Activated CD4-positive, alpha-beta T cell treated with anti-CD3 and anti-CD28 coated beads for 36 hours (primary cell): ENCODE measurements at regions not wholly inside any gene's neighbourhood (a gene's known extent, or its start where the extent isn't known, plus 50 kb on each side); places are given as distances from the start of the nearest gene placed in this dataset.
"Not testable (repeated sequence)": the region's sequence is repeated elsewhere in the genome, so short reads cannot be mapped to it uniquely, and the experiment has no call there.

Experiments
- ATAC-seq: fragments of 200-7000 bp; cut with Tn5 transposase; one replicate; pipeline ENCODE4 v1.10.0; 2021; ENCODE audit warnings: mild to moderate bottlenecking, moderate library complexity
- CTCF ChIA-PET: fragments of 350-600 bp; sonication (Branson Sonifier 250); formaldehyde crosslinking; loops from one replicate; lab custom pipeline; 2021; ENCODE audit warnings: antibody characterized with exemption; lab: Charles Lee
- POLR2A ChIA-PET: fragments of 350-600 bp; sonication (Branson Sonifier 250); formaldehyde crosslinking; loops from one replicate; lab custom pipeline; 2021; ENCODE audit warnings: antibody characterized with exemption, inconsistent platforms; lab: Charles Lee
- DNase-seq: peaks from one replicate; pipeline ENCODE4 v3.0.0-alpha.2; 2020
- H3K27ac Mint-ChIP-seq: one replicate; pipeline ENCODE4 v1.8.0; 2021; ENCODE audit warnings: mixed read lengths
- H3K27me3 Mint-ChIP-seq: one replicate; pipeline ENCODE4 v1.8.0; 2021; ENCODE audit warnings: mixed read lengths
- H3K36me3 Mint-ChIP-seq: one replicate; pipeline ENCODE4 v1.8.0; 2021; ENCODE audit warnings: low read depth, mixed read lengths
- H3K4me1 Mint-ChIP-seq: one replicate; pipeline ENCODE4 v1.8.0; 2021; ENCODE audit warnings: mixed read lengths
- H3K4me3 Mint-ChIP-seq: one replicate; pipeline ENCODE4 v1.8.0; 2021; ENCODE audit warnings: mild to moderate bottlenecking, moderate library complexity, mixed read lengths
- H3K9me3 Mint-ChIP-seq: one replicate; pipeline ENCODE4 v1.8.0; 2021; ENCODE audit warnings: low read depth, mixed read lengths
- intact Hi-C, 2 experiments: fragments of 100-400 bp; cut with DNase I in 1 of 2; cut with micrococcal nuclease in 1 of 2; formaldehyde crosslinking; loops; one replicate each; pipeline versions ENCODE4 v1.14.2 to v1.15.1; 2022 to 2024; cut with DNase I, micrococcal nuclease

DNA sequence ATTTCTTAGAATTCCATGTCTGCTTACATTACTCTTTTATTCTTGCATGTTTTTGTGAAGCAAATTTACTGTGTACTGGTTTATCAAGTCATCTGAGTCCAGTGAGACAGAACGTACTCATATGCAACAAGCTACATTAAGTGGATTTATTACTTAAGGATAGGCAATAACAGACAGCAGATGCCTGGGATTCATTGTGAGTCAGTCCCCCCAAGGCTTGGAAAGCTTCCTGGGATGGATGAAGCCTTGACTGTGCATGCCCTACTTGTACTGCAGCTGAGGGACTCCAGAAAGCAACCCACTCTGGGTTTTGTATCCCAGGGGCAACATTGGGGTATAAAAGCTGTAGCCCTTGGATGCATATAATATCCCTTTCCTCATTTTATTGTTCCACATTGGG is 113.4 kb upstream of the RAB18 start:
- peaks cover 20% of the 10 kb centered on the region for H3K27me3 Mint-ChIP-seq
- H3K4me3 Mint-ChIP-seq = no peak overlapping the region
- ChIA-PET POLR2A (no interaction called here), CTCF (interaction anchor here (0.6 kb wide), 1 partner anchor 18 kb away, joined by 3 read pairs; no protein-coding TSS in a partner anchor)
- ATAC-seq (no peak), DNase-seq (no peak)
- intact Hi-C loops = no loop called here
- no peak overlapping the region for H3K27ac Mint-ChIP-seq
- H3K9me3 Mint-ChIP-seq = no peaks in the 10 kb centered on the region
- H3K36me3 Mint-ChIP-seq = no peaks in the 10 kb centered on the region
- H3K4me1 Mint-ChIP-seq = no peaks in the 10 kb centered on the region

DNA sequence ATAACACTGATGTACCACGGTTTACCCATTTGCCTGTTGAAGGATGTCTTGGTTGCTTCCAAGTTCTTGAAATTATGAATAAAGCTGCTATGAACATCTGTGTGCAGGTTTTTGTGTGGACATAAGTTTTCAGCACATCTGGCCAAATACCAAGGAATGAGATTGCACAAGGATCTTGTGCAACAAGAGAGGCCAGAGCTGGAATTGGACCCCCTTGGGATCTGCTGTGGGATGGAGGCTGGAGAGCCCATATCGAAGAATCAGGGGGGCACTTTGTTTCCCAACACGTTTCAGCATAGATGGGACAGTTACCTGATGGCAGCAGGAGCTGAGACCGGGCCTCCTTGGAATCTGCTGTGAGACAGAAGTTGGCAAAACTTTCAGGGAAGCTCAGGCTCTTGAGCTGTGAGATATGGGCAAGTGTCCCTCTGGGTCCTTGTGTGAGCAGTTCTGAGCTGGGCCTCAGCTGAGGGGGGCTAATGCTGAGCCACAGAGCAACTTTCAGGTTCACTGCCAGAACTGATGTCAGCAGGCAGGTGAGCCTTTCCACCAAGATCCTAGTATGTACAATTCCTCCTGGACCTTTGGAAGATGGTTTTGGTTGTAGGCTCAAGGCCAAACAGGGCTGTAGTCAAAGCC is 115.2 kb upstream of the RAB18 start:
- CTCF ChIA-PET = no interaction called here
- ATAC-seq (no peak), DNase-seq (no peak)
- no peaks in the 10 kb centered on the region for H3K36me3 Mint-ChIP-seq
- H3K9me3 Mint-ChIP-seq = no peaks in the 10 kb centered on the region
- intact Hi-C loops = no loop called here
- POLR2A ChIA-PET = no interaction called here
- no peak overlapping the region for H3K4me3 Mint-ChIP-seq
- no peaks in the 10 kb centered on the region for H3K4me1 Mint-ChIP-seq
- peaks cover 26% of the 10 kb centered on the region for H3K27me3 Mint-ChIP-seq
- no peak overlapping the region for H3K27ac Mint-ChIP-seq

DNA sequence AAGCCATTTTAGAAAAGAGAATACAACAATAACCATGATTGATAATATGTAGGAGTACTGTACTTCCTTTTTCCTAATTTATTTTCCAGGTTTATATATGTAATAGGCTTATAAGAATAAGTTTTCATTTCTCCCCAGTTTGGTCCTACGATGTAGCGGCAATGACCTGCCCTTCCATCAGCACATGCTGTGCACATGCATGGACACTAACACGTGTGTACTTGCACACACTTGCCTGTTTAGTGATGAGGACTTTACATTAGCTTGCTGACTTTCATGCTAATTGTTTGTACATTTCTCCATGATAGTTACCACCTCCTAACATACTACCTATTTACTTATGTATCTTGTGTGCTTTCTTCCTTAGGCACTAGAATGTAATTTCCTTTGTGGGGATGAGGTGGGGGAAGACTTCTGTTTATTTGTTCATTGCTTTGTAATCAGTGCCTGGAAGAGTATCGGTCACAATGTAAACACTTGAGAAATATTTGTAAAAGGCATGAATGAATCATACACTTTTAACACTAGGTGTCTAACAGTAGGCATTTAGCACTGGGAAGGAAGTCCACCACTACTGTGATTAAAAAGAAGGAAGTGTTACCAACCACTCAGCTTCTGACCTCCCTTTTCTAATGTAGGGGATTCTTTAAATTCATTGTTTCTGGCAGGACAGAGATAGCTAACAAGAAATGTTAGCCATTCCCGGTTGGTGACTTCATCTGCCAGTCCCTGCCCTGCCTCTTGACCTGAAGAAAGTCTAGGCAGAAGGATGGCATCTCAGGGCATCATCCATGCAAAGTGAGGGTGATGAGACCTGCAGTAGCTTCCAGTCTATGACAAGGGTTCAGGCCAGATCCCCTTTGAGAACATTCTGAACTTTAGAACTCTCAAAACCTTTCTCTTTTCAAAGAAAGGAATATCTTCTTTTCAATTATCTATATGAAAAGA is 120.2 kb upstream of the RAB18 start:
- Mint-ChIP-seq H3K36me3 (no peaks in the 10 kb centered on the region), H3K4me1 (no peaks in the 10 kb centered on the region), H3K4me3 (no peak overlapping the region), H3K9me3 (no peaks in the 10 kb centered on the region), H3K27me3 (peaks cover 22% of the 10 kb centered on the region), H3K27ac (no peak overlapping the region)
- POLR2A ChIA-PET = no interaction called here
- ATAC-seq = no peak
- CTCF ChIA-PET = interaction anchor here (1.0 to 1.3 kb wide), 2 partner anchors 9 to 355 kb away, joined by 3 to 4 read pairs; no protein-coding TSS in a partner anchor
- intact Hi-C loops = no loop called here
- DNase-seq = no peak

DNA sequence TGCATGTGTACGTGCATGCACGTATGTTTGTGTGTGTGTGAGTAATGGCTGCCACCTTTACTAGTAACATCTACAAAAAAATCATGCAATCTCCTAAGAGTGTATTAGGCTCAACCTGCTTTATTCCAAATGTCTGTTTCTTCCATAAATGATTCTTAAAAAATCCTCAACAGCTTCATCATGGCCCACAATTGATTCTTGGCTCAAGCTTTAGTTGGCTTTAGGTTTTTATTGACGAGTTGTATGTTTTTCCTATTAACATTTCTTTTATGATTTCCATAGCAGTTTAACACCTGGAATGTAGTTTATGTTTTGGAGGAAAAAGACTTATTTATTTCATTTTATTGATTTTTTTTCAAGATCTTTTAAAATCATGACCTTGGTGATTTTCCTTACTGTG is 121.9 kb upstream of the RAB18 start:
- no peak for DNase-seq
- H3K9me3 Mint-ChIP-seq = no peaks in the 10 kb centered on the region
- H3K4me1 Mint-ChIP-seq = no peaks in the 10 kb centered on the region
- no peak overlapping the region for H3K27ac Mint-ChIP-seq
- no peaks in the 10 kb centered on the region for H3K36me3 Mint-ChIP-seq
- no peak for ATAC-seq
- ChIA-PET POLR2A (no interaction called here), CTCF (no interaction called here)
- no peak overlapping the region for H3K4me3 Mint-ChIP-seq
- H3K27me3 Mint-ChIP-seq = peaks cover 22% of the 10 kb centered on the region
- intact Hi-C loops = no loop called here

DNA sequence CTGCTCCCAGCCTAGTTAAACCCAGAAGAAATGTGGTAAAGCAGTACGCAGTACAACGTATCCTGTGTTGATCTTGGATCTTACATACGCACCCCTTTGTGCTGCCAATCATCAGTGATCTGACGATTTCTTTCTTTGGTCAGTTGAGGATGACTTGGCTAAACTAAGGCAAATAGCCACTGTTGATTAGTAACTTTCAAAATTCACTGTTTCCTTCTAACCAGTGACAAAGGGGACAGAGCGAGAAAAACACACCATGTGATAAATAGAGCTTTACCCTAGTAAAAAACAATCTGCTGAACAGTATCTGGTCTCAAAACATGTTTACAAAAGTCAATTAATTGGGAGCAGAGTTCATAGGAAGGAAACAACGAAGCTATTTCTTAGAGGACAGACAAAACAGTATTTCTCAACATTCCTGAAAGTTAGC is 123.2 kb upstream of the RAB18 start:
- intact Hi-C loops = no loop called here
- CTCF ChIA-PET = no interaction called here
- ATAC-seq = no peak

DNA sequence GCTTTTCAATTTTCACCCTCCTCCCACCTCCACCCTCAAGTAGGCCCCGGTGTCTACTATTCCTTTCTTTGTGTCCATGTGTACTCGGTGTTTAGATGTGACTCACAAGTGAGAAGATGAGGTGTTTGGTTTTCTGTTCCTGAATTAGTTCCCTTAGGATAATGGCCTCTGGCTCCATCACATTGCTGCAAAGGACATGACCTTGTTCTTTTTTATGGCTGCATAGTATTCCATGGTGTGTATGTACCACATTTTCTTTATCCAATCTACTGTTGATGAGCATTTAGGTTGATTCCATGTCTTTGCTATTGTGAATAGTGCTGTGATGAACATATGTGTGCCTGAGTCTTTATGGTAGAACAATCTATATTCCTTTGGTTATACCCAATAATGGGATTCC is 125.1 kb upstream of the RAB18 start:
- POLR2A ChIA-PET, H3K27ac Mint-ChIP-seq, DNase-seq, H3K4me1 Mint-ChIP-seq, H3K9me3 Mint-ChIP-seq, H3K4me3 Mint-ChIP-seq, ATAC-seq, H3K36me3 Mint-ChIP-seq, CTCF ChIA-PET, intact Hi-C loops: not testable (repeated sequence)
- peaks cover 13% of the 10 kb centered on the region for H3K27me3 Mint-ChIP-seq

More for the DNA sequence above, 123.2 kb upstream of the RAB18 start:
- POLR2A ChIA-PET = no interaction called here
- Mint-ChIP-seq H3K36me3 (no peaks in the 10 kb centered on the region), H3K4me3 (no peak overlapping the region), H3K27ac (no peak overlapping the region), H3K9me3 (no peaks in the 10 kb centered on the region), H3K27me3 (peaks cover 19% of the 10 kb centered on the region), H3K4me1 (no peaks in the 10 kb centered on the region)
- DNase-seq = no peak

DNA sequence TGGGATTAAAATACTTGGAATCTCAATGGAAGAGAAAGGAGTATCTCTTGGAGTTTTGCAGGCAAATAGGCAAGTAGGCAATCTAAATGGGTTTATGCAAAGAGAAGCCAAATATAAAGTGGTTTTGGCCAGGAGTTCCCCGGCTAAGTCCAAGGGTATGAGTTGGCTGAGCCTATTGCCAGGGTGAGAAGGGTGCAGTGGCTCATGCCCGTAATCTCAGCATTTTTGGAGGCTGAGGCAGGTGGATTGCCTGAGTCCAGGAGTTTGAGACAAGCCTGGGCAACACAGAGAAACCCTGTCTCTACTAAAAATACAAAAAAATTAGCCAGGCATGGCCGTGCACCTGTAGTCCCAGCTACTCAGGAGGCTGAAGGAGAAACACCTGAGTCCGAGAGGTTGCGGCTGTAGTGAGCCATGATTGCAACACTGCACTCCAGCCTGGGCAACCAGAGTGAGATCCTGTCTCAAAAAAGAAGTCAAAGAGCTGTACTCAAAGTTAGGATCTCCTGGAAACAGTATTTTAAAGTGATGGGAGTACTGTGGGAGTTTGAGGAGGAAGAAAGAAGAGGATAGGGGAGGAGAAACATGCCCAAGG is 130.4 kb upstream of the RAB18 start:
- POLR2A ChIA-PET = no interaction called here
- no peak overlapping the region for H3K4me3 Mint-ChIP-seq
- no peaks in the 10 kb centered on the region for H3K36me3 Mint-ChIP-seq
- intact Hi-C loops = loop anchor here in 1 of 2 experiments (5.0 kb wide), 1 partner anchor 284 kb away; no protein-coding TSS in a partner anchor
- no peaks in the 10 kb centered on the region for H3K9me3 Mint-ChIP-seq
- ATAC-seq = no peak
- no peak for DNase-seq
- no peaks in the 10 kb centered on the region for H3K4me1 Mint-ChIP-seq
- H3K27ac Mint-ChIP-seq = no peak overlapping the region
- CTCF ChIA-PET = interaction anchor here (0.6 kb wide), 1 partner anchor 275 kb away, joined by 4 read pairs; no protein-coding TSS in a partner anchor
- H3K27me3 Mint-ChIP-seq = peaks cover 2% of the 10 kb centered on the region

DNA sequence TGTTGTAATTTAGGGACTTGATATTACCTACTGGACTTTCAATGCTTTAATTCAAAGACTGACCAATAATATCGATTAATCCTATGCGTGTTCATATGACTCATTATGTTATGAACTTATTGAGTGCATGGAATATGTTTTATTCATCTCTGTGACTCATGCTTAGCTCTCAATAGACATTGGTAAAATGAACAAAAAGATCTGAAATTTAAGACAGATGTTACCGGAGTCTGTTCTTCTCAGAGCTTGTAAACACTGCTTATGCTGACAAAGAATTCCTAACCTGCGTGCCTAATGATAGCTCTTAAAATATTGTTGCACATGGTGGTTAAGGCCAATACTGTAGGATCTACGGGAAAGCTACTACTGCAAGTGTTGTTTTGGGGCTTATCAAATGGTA is 131.5 kb upstream of the ACBD5 start:
- no peak overlapping the region for H3K4me3 Mint-ChIP-seq
- peaks cover 4% of the 10 kb centered on the region for H3K27me3 Mint-ChIP-seq
- H3K9me3 Mint-ChIP-seq = no peaks in the 10 kb centered on the region
- no peak for ATAC-seq
- H3K27ac Mint-ChIP-seq = no peak overlapping the region
- H3K36me3 Mint-ChIP-seq = no peaks in the 10 kb centered on the region
- intact Hi-C loops = loop anchor here in 1 of 2 experiments (5.0 kb wide), 1 partner anchor 285 kb away; no protein-coding TSS in a partner anchor
- ChIA-PET CTCF (interaction anchor here (0.8 to 2.1 kb wide), 5 partner anchors 9 to 869 kb away, joined by 3 to 4 read pairs (median 3); no protein-coding TSS in a partner anchor), POLR2A (no interaction called here)
- peaks cover 2% of the 10 kb centered on the region for H3K4me1 Mint-ChIP-seq
- no peak for DNase-seq

DNA sequence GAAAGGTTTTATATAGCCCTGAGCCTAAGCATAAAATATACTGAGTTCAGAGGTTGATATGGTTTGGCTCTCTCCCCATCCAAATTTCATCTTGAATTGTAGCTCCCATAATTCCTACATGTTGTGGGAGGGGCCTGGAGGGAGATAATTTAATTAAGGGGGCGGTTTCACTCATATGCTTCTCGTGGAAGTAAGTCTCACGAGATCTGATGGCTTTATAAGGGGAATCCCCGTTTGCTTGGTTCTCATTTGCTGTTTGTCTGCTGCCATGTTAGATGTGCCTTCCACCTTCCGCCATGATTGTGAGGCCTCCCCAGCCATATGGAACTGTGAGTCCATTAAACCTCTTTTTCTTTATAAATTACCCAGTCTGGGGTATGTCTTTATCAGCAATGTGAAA is 130.8 kb upstream of the ACBD5 start:
- ATAC-seq, POLR2A ChIA-PET, H3K4me1 Mint-ChIP-seq, H3K27me3 Mint-ChIP-seq, H3K36me3 Mint-ChIP-seq, H3K9me3 Mint-ChIP-seq, H3K4me3 Mint-ChIP-seq, DNase-seq, H3K27ac Mint-ChIP-seq: not testable (repeated sequence)
- intact Hi-C loops = loop anchor here (2.0 to 5.0 kb wide), 2 partner anchors 285 to 286 kb away; no protein-coding TSS in a partner anchor
- CTCF ChIA-PET = interaction anchor here (1.4 to 2.1 kb wide), 3 partner anchors 8 to 870 kb away, joined by 3 to 4 read pairs (median 4); no protein-coding TSS in a partner anchor

DNA sequence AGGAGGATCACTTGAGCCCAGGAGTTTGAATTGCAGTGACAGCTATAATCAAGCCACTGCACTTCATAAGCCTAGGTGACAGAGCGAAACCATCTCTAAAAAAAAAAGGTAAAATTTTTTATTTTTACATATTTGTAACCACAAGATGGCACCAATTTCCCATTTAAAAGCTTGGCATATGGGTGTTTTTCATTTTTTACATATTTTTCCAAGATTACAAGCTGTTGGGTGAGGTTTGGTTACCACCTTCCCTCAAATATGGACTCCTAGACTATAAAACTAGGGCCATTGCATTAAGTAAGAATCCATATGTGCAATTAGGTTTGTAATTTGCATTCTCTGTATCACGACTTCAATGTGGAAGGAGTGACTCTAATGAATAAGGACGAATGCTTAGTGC is 129.3 kb upstream of the ACBD5 start:
- DNase-seq = no peak
- no peaks in the 10 kb centered on the region for H3K36me3 Mint-ChIP-seq

DNA sequence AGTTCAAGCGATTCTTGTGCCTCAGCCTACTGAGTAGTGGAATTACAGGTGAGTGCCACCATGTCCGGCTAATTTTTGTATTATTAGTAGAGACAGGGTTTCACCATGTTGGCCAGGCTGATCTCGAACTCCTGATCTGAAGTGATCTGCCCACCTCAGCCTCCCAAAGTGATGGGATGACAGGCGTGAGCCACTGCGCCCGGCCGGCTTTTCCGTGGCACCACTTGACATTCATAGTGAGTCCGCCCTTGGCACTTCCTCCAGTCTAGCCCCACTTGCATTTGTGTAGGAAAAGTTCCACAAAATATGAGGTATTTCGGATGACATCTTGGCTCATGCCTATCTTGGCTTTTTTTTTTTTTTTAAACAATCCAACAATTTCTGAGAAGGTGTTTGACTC is 128.1 kb upstream of the ACBD5 start:
- peaks cover 11% of the 10 kb centered on the region for H3K4me1 Mint-ChIP-seq
- no peak for DNase-seq
- no peak for ATAC-seq
- H3K4me3 Mint-ChIP-seq = no peak overlapping the region
- no peaks in the 10 kb centered on the region for H3K36me3 Mint-ChIP-seq
- no peak overlapping the region for H3K27ac Mint-ChIP-seq
- H3K27me3 Mint-ChIP-seq = peaks cover 2% of the 10 kb centered on the region
- CTCF ChIA-PET = interaction anchor here (0.6 to 1.7 kb wide), 2 partner anchors 8 to 136 kb away, joined by 3 to 8 read pairs; partner anchors contain the start of gene RAB18
- intact Hi-C loops = loop anchor here (10.0 kb wide), 3 partner anchors 214 to 1034 kb away; partner anchors contain the start of genes MASTL (in 1 of the 2) and YME1L1 (in 1 of the 2)
- H3K9me3 Mint-ChIP-seq = no peaks in the 10 kb centered on the region
- POLR2A ChIA-PET = no interaction called here

More for the DNA sequence above, 129.3 kb upstream of the ACBD5 start:
- Mint-ChIP-seq H3K4me3 (no peak overlapping the region), H3K27me3 (peaks cover 2% of the 10 kb centered on the region), H3K27ac (no peak overlapping the region), H3K4me1 (peaks cover 11% of the 10 kb centered on the region), H3K9me3 (no peaks in the 10 kb centered on the region)
- intact Hi-C loops = loop anchor here (2.0 to 10.0 kb wide), 5 partner anchors 215 to 1035 kb away; partner anchors contain the start of genes MASTL (in 1 of the 2) and YME1L1 (in 1 of the 2)
- no peak for ATAC-seq
- ChIA-PET CTCF (interaction anchor here (0.6 to 1.7 kb wide), 9 partner anchors 9 to 822 kb away, joined by 3 to 8 read pairs (median 3); no protein-coding TSS in a partner anchor), POLR2A (no interaction called here)
